Kidney epithelial cell (primary cell): ENCODE measurements at regions not wholly inside any gene's neighbourhood (a gene's known extent, or its start where the extent isn't known, plus 50 kb on each side); places are given as distances from the start of the nearest gene placed in this dataset.
"Not testable (repeated sequence)": the region's sequence is repeated elsewhere in the genome, so short reads cannot be mapped to it uniquely, and the experiment has no call there.

Experiments used
- DNase-seq: peaks from one replicate; pipeline ENCODE4 v3.0.0-alpha.2; 2010; ENCODE audit warnings: low read depth
- H3K27me3 ChIP-seq: 2 replicates; pipeline ENCODE4 v1.6.0; 2011; ENCODE audit warnings: low read length; ENCODE audit not compliant: control insufficient read depth, insufficient read depth
- H3K36me3 ChIP-seq: 2 replicates; pipeline ENCODE4 v1.5.1; 2011; ENCODE audit warnings: low read length; ENCODE audit not compliant: control insufficient read depth, insufficient read depth
- H3K4me3 ChIP-seq: 2 replicates; pipeline ENCODE4 v1.5.1; 2011; ENCODE audit warnings: low read depth, mild to moderate bottlenecking, control low read depth, low read length
- CTCF ChIP-seq: IDR thresholded peaks from 2 replicates; pipeline ENCODE4 v1.5.1; 2011; ENCODE audit warnings: mild to moderate bottlenecking, moderate library complexity, low read length, control low read depth, inconsistent platforms; ENCODE audit not compliant: insufficient read depth, poor library complexity, severe bottlenecking

GRCh38 chr12:111261911-111262676, 106.8 kb downstream of the PHETA1 start:
- H3K27me3 ChIP-seq: no peaks in the 10 kb centered on the region
- no peak overlapping the region for H3K4me3 ChIP-seq
- H3K36me3 ChIP-seq: no peaks in the 10 kb centered on the region
- DNase-seq: no peak
- TF ChIP-seq CTCF: no peak

GRCh38 chr12:111260732-111261131, 108.2 kb downstream of the PHETA1 start:
- TF ChIP-seq CTCF: no peak
- H3K36me3 ChIP-seq: no peaks in the 10 kb centered on the region
- DNase-seq: no peak

GRCh38 chr12:111259231-111259630, 109.7 kb downstream of the PHETA1 start:
- no peaks in the 10 kb centered on the region for H3K36me3 ChIP-seq
- DNase-seq: no peak
- no peak overlapping the region for H3K4me3 ChIP-seq
- no peaks in the 10 kb centered on the region for H3K27me3 ChIP-seq
- TF ChIP-seq CTCF: no peak

More at GRCh38 chr12:111260732-111261131, 108.2 kb downstream of the PHETA1 start:
- Histone ChIP-seq H3K27me3 (no peaks in the 10 kb centered on the region), H3K4me3 (no peak overlapping the region)

- not testable (repeated sequence) for H3K4me3 ChIP-seq, H3K36me3 ChIP-seq, H3K27me3 ChIP-seq, DNase-seq
Measured at GRCh38 chr12:111258081-111258480, 110.8 kb downstream of the PHETA1 start.

- DNase-seq: no peak
- TF ChIP-seq CTCF: no peak
- Histone ChIP-seq H3K27me3 (no peaks in the 10 kb centered on the region), H3K4me3 (no peak overlapping the region), H3K36me3 (no peaks in the 10 kb centered on the region)
Measured at GRCh38 chr12:111257435-111257902, 111.4 kb downstream of the PHETA1 start.

- H3K4me3 ChIP-seq: no peak overlapping the region
- no peaks in the 10 kb centered on the region for H3K27me3 ChIP-seq
- no peaks in the 10 kb centered on the region for H3K36me3 ChIP-seq
- no peak for DNase-seq
- TF ChIP-seq CTCF: no peak
Measured at GRCh38 chr12:111256629-111257434, 112.1 kb downstream of the PHETA1 start.
